ENCODE measurements at regions not wholly inside any gene's neighbourhood (a gene's known extent, or its start where the extent isn't known, plus 50 kb on each side); places are given as distances from the start of the nearest gene placed in this dataset.

DNA sequence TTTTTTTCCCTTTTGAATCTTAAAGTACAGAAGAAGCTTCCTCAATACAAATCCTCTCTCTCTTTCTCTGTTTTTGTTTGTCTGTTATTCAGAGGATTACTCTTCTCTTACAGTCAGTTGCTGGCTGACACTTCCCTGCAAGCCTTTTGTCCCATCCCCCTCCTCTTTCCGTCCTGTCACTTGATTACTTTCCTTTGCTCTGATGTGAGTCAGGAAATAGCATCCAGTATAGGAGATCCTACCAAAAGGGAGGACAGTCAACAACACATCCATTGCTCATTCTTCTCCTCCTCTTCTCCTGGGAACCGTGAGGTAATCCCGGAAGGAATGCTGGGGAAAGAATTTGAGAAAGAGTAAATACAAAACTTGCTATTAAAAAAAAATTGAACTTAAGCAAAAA is 79.3 kb upstream of the SCN7A start:
- TF ChIP-seq CTCF (IDR thresholded peaks at IDR 0.05) (no peak), YY1 (IDR thresholded peaks at IDR 0.05; ENCODE audit: low read depth) (no peak), USF2 (IDR thresholded peaks at IDR 0.05; ENCODE audit: borderline replicate concordance, low read depth, low read length) (no peak)

All from SK-N-SH (cell line).